GM12874 (cell line): ENCODE measurements at regions not wholly inside any gene's neighbourhood (a gene's known extent, or its start where the extent isn't known, plus 50 kb on each side); places are given as distances from the start of the nearest gene placed in this dataset.

Source experiments
- TF ChIP-seq, protein P1 (sequence below): IDR thresholded peaks from 2 replicates; pipeline ENCODE4 v1.5.1; 2011; ENCODE audit warnings: low read depth, mild to moderate bottlenecking, control low read depth, low read length, moderate library complexity; ENCODE audit not compliant: insufficient read depth

- TF ChIP-seq, protein P1, sequence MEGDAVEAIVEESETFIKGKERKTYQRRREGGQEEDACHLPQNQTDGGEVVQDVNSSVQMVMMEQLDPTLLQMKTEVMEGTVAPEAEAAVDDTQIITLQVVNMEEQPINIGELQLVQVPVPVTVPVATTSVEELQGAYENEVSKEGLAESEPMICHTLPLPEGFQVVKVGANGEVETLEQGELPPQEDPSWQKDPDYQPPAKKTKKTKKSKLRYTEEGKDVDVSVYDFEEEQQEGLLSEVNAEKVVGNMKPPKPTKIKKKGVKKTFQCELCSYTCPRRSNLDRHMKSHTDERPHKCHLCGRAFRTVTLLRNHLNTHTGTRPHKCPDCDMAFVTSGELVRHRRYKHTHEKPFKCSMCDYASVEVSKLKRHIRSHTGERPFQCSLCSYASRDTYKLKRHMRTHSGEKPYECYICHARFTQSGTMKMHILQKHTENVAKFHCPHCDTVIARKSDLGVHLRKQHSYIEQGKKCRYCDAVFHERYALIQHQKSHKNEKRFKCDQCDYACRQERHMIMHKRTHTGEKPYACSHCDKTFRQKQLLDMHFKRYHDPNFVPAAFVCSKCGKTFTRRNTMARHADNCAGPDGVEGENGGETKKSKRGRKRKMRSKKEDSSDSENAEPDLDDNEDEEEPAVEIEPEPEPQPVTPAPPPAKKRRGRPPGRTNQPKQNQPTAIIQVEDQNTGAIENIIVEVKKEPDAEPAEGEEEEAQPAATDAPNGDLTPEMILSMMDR = no peak
Observed at GRCh38 chr12:73632661-73633060, 905.0 kb upstream of the ATXN7L3B start.

DNA sequence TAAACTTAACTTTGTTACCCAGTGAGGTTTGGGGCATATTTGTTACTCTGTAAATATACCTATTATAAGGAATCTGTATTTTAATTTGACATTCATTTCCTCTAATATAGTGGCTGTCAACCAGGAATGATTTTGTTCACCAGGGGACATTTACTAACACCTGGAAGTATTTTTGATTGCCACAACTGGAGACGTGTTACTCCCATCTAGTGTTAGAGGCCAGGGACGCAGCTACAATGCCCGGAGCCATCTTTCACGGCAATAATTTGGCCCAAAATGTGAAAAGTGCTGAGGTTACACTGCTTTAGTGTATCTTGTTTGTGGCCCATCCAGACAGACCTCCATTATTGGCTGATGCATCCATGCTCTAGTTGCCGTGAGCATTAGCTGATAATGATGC, 881.3 kb upstream of the ATXN7L3B start:
- TF ChIP-seq, protein P1 = no peak

GRCh38 chr12:73659802-73660201, 877.8 kb upstream of the ATXN7L3B start:
- TF ChIP-seq, protein P1 = no peak

DNA sequence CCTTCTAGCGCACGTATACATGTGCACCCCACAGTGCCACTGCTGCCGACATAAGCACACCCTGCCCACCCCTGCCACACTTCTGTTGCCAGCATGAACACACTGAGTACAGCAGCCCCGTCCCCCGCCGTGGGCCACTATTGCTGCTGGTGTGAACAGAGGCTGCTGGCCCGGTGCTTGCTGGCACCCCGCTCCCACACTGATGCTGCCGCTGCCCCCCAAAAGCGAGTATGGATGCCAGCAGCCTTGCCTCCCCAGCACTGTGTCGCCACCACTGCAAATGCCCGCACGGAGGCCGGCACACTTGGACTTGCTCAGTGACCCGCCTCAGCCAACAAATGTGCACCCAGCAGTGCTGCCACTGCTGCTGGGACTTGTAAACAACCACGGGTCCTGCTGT, 872.4 kb upstream of the ATXN7L3B start:
- TF ChIP-seq, protein P1 = no peak

GRCh38 chr12:73677520-73678291, 859.9 kb upstream of the ATXN7L3B start:
- TF ChIP-seq, protein P1 = no peak

GRCh38 chr12:73678335-73678734, 859.3 kb upstream of the ATXN7L3B start:
- TF ChIP-seq, protein P1 = no peak

- TF ChIP-seq, protein P1 = no peak
Observed at GRCh38 chr12:73699318-73699717, 838.3 kb upstream of the ATXN7L3B start.

DNA sequence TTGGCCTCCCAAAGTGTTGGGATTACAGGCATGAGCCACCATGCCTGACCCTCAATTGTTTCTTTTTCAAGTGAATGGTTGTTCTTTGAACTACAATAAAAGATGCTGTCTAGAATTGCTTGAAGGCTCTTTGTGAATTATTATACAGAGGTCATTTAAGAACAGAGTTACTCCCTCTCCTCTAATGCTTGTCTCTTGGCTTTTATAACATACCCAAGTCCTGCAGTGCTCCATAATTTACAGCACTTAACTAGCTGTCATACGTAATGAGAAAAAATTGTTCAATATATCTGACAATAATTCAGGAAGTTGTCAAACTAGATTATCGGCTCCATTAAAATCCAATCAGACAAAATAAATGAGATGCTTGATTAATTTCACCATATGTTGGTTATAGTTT, 823.0 kb upstream of the ATXN7L3B start:
- TF ChIP-seq, protein P1 = no peak
